NCI-H526 (cell line): ENCODE measurements at regions not wholly inside any gene's neighbourhood (a gene's known extent, or its start where the extent isn't known, plus 50 kb on each side); places are given as distances from the start of the nearest gene placed in this dataset.

Experiments
- DNase-seq, 2 experiments: peaks; one replicate each; lab custom pipeline; 2025; lab: John Stamatoyannopoulos, UW

DNA sequence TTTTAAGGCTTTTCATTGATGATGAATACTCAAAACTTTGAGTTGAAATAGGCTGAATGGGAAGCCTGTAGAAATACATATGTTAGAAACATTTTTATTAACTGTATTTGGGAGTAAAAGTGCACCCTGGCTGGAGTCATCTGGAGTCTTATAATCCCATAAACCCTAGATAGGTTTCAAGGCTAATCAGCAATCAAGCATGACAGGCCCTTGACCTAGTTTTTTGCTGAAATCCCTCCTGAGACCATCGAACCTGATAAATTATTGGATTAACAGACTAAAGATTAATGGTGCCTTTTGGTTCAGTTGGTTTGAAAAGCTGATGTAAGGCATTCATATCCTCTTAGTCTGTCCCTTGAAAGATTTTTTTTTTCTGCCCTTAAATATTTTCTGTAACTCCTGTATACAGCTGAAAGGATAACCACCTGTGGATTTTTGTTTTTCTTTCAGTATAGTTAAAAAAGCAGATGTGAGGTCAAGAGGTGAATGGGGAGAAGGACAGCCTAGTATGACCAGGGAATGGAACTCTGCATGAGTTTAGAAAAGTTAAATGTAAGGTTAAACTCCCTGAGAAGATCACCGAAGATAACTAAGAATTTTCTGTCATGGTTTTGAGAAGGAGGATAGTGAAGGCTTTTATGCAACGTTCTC, 69.4 kb upstream of the STXBP5L start:
- no peak for DNase-seq

DNA sequence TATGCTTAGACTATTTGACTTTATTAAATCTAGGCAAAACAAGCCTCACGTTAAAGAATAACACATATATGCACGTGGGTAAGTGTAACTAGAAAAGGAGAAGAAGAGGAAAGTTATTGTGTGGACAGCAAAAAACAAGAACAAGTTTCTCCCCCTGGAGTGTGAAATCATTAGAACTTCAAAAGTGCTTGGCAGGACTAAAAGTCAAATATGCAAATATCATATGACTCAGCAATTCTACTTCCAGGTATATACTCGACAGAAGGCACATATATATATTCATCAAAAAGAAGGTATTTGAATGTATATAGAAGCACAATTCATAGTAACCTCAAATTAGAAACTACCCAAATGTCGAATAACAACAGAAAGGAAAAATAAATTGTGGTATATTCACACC, 68.9 kb upstream of the STXBP5L start:
- peak; percentile 12 to 52 for DNase-seq

DNA sequence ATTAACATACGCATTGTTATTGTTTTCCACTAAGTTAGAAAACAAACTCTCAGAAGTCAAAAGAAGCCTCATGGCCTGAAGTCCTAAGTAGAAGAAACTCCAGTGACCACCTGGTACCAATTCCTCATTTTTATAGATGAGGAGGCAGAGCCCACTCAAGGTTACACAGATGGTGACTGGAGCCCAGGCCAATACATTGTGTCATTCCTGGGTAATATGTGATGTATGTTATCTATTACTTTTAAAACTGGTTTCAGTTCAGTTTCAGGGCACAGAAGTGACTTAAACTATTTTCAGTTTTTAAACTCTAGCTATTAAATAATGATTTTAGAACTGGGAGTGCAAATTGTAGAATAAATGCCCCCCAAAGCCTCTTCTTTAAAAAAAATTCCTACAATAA, 66.7 kb upstream of the STXBP5L start:
- DNase-seq, result no peak

DNA sequence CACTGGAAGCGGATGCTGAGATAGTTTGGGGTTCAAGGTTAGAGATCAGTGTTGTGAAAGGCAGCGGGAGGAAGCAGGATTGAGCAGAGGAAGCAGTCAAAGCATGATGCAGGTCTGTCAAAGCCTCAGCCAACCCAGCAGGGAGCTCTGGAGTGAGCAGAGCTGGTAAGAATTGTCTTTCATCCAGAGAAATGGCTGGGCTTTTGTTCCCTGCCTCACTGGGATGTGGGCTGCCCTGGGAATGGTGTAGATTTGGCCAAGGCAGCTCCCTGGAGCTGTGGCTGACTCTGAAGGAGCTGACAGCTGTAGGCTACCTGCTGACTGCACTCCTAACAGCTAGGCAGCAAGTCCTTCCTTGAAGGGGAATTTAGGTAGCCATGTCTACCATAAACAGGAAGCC, 61.9 kb upstream of the STXBP5L start:
- no peak for DNase-seq

DNA sequence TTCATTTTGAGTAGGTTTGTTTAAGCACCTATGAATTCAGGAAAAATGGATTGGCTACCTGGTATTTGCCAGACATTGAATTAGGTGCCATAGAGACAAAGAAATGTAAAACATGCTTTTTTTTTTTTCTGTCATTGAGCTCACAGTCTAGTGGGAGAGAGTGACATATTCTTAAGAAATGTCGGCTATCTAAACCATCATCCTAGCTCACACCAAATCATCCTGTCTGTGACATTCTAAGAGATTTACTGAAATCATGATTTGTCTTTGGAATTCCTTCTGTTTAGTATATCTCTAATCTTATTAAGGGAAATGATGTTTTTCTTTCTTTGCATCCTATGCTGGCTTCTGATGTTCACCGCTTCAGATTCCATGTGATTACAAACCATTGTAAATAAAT, 59.5 kb upstream of the STXBP5L start:
- no peak for DNase-seq

DNA sequence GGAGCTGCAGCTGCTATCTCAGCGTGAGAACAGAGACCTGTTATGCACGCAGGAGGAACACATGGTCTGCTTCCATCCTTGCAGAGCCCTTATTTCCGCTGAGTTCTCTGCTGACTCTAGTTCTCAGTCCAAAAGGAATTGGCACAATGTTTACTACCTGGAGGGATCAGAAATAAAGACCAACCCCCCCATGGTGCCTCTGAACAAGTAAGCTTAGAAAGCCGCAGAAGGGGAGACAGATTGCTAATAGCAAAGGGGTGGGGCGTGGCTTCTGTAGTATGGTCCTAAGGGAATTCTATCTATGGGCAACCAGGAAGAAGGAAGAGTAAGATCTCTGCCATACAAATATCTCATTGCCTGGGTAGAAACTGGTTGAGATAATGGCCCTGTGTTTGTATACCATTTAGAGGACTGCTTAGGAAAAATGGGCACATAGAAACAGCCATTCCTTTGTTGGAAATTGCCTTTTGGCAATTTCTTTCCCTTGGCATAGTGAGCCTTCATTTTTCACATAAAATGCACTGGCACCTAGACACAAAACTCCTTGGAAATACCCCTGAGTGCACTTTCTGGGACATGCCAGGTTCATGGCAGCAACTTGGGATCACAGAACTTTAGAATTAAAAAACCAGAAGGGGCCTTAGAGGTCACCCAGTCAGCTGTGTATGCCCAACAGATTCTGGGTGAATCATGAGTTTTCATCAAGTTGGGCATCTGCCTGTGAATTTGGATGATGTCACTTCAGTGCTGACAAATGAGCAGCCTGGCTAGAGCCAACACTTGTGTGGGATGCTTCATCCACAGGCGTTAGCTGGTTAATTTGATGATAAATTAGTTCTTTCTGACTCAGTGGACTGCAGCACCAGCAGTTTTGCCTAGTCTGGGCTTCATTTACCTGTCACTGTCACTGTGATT, 57.4 kb upstream of the STXBP5L start:
- DNase-seq, result peak in 1 of 2 experiments; percentile 31

DNA sequence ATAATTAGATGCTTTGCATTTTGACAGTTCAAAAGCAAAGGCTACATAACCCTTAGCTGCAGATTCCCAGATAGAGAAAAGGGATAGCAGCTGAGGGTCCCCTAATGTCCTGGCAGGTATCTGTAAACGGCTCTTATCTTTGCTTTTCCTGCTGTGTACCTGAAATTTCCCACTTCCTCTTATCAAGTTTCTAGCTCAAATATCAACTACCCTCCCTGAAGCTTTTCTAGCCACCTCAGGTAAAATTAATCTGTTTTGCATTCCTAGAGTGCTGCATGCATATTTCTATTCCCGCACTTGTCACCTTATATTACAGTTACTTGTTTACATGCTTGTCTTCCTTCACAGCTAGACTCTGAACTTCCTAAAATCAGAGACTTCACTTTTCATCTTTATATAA, 55.6 kb upstream of the STXBP5L start:
- peak; percentile 13 to 35 for DNase-seq

DNA sequence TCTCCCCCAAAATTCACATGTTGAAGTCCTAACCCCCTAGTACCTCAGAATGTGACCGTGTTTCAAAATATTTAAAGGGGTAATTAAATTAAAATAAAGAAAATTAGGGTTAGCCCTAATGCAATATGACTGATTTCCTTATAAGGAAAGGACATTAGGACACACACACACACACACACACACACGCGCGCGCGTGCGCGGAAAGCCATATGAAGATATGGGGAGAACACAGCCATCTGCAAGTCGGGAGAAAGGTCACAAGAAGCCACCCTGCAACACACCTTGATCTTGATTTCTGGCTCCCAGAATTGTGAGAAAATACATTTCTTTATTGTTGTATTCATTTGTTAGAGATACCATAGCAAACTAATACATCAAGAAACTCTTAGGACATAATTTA, 54.6 kb upstream of the STXBP5L start:
- no peak for DNase-seq

DNA sequence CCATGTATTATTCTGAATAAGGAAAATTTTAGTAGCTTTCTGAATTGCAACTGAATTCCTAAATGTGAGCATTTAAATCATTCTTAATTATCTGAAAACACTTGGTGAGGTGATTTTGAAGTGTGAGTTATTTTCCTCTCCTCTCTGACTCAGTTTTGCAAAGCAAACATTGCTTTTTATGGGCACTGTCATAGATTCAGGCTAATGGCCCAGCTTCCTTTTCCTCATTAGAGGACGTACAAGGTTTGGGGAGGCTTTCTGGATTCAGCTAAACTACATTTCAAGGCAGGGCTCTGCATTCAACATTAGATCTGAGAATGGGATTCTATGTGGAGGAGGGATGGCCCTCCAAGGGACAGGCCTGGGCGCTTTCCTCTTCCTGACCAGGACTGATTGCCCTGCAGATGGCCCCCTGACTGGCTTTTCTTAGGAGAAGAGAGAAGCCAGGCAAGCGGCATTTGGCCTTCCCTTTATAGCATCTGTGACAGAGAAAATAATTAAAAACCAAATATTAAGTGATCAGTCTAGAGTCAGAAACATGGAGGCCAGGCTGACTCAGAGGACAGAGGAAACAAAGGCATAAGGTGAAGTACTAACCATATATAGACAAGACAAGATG, 53.0 kb upstream of the STXBP5L start:
- DNase-seq, result peak in 1 of 2 experiments; percentile 5

DNA sequence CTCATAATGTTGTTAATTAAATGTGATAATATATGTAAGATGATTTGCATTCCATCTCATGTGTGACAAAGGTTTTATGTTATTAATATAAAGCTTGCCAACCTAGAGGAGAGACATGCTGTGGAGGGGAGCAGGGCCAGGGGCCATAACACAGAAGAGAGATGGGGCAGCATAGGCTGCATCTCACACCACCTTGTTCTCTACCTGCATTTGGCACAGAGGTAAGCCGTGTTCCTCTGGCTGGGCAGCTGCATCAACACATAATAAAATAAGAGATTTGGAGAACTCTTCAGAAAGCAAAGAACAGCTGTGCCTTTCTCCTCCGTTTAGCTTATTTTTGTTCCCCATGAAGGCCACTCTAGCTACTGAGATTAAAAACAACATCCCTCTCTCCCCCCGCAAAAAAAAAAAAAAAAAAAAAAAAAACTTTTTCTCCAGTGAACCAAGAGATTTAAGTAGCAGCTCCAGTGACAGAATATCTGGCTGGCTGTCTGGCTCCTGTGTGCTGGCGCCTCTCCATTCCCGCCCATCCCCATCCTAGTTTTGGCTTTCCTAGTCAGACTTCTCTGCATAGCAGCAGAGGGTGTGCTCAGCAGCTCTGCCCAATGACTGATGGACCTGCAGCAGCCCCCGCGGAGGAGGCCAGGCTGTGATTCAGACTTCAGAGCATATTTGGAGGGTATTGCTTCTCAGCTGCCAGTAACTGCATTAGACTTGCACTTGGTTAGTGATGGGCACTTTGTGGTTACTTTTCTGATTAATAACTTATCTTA, 52.2 kb upstream of the STXBP5L start:
- no peak for DNase-seq
